ENCODE measurements at regions not wholly inside any gene's neighbourhood (a gene's known extent, or its start where the extent isn't known, plus 50 kb on each side); places are given as distances from the start of the nearest gene placed in this dataset.

- TF ChIP-seq CTCF (IDR thresholded peaks at IDR 0.05) = no peak
- no peak for TF ChIP-seq POLR2A (IDR thresholded peaks at IDR 0.05)
Measured at GRCh38 chr15:29355477-29355876, 85.9 kb upstream of the NSMCE3 start.
